Thyroid gland (tissue), 4 donors: ENCODE measurements at regions not wholly inside any gene's neighbourhood (a gene's known extent, or its start where the extent isn't known, plus 50 kb on each side); places are given as distances from the start of the nearest gene placed in this dataset.

Experiments
- CTCF ChIP-seq, 6 experiments: fragments of 200-600 bp in 3 of 6; fragments of 450-650 bp in 3 of 6; sonication (generic) in 3 of 6; IDR thresholded peaks; one replicate each; pipeline ENCODE4 v1.5.1; 2016 to 2019; ENCODE audit warnings: antibody characterized with exemption in 6 of 6, mild to moderate bottlenecking in 2 of 6, inconsistent platforms in 1 of 6, moderate library complexity in 1 of 6
- POLR2A ChIP-seq, 2 donors: fragments of 450-650 bp; IDR thresholded peaks; one replicate each; pipeline ENCODE4 v1.6.1; 2017; ENCODE audit warnings: antibody characterized with exemption in 2 of 2, mild to moderate bottlenecking in 2 of 2, moderate library complexity in 1 of 2

- TF ChIP-seq POLR2A (IDR thresholded peaks at IDR 0.05) (no peak), CTCF (IDR thresholded peaks at IDR 0.05) (no peak)
Observed at GRCh38 chr13:47310401-47310800, 413.5 kb upstream of the HTR2A start.
